IPS-18c (cell line): ENCODE measurements at regions not wholly inside any gene's neighbourhood (a gene's known extent, or its start where the extent isn't known, plus 50 kb on each side); places are given as distances from the start of the nearest gene placed in this dataset.

Source experiments
- H3K4me3 ChIP-seq: 2 replicates; pipeline ENCODE4 v1.7.0; 2013; ENCODE audit warnings: low read depth, mild to moderate bottlenecking, low read length, moderate library complexity; ENCODE audit not compliant: insufficient read depth
- H3K9me3 ChIP-seq: one replicate; pipeline ENCODE4 v1.6.1; 2013; ENCODE audit warnings: mild to moderate bottlenecking, low read length, moderate library complexity; ENCODE audit not compliant: control insufficient read depth, insufficient read depth

DNA sequence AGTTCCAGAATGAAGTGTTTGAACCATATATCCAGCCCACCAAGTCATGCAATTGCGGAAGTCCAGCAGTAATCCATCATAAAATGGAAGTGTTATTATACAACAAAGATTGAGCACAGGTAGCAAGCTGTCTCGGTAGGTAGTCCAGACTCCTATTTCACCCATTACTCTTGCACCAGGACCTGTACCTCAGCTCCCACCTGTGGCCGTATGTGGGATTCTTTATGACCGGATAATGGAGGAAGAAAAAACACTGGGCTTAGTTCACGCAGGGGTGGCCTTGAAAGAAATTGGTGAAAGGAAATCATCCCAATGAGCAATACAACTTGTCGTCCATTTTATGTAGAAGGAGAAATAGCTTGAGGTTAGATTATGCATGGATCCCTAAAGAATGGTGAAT is 216.3 kb downstream of the ESM1 start:
- Histone ChIP-seq H3K9me3 (no peaks in the 10 kb centered on the region), H3K4me3 (no peak overlapping the region)

DNA sequence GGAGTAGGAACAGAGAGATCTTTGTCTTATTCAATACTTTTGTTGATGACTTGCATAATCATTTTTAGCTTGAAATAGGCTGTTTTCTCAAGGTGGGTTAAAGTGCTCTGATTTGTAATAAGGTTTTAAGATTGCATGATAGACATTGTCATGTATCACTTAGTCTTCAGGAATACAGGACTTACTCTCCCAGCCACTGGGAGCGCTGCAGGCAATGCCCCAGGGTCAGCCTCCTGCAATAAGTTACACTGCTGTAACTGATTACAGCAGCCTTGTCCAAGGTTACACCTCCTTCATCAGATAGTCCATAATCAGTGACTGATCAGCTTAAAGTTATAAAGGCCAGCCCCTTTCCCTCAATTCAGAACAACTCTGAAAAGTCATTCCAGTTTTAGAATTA is 218.6 kb downstream of the ESM1 start:
- Histone ChIP-seq H3K9me3 (no peaks in the 10 kb centered on the region), H3K4me3 (no peak overlapping the region)

DNA sequence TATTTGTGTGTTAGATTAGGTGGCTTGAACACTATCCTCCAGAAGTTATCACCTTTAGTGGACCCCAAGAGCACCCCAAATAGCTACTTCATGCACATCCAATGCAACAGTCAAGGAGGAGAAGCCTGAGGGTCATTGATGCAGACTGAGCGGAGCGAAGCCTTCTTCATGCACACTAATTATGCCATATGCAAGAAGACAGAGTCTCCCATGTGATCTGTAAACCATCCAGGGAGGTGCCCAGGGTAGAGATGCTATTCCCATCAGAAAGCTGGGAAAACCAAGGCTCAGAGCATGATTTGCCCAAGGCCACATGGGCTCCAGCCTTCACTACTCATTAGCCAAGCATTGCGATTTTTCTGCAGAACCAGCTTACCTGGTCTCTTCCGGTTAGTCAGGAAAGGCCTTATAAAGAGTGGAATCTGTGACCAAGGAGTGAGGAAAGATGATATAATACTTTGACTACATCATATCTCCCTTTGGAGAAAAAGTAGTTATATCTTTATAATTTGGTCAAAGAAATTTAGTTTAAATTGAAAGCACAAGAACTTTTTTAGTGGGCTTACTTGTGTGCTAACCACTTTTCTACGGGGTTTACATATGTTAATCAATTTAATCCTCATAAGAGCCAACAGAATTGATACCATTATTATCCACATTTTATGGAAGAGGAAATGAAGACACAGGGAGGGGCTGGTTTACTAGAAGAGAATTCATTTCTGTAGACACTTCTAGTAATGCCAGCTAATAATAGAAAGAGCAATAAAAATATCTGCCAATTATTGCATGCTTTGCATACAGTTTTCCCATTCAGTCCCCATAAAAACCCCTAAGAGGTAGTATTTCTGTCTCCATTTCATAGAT is 220.0 kb downstream of the ESM1 start:
- Histone ChIP-seq H3K4me3 (no peak overlapping the region), H3K9me3 (no peaks in the 10 kb centered on the region)

DNA sequence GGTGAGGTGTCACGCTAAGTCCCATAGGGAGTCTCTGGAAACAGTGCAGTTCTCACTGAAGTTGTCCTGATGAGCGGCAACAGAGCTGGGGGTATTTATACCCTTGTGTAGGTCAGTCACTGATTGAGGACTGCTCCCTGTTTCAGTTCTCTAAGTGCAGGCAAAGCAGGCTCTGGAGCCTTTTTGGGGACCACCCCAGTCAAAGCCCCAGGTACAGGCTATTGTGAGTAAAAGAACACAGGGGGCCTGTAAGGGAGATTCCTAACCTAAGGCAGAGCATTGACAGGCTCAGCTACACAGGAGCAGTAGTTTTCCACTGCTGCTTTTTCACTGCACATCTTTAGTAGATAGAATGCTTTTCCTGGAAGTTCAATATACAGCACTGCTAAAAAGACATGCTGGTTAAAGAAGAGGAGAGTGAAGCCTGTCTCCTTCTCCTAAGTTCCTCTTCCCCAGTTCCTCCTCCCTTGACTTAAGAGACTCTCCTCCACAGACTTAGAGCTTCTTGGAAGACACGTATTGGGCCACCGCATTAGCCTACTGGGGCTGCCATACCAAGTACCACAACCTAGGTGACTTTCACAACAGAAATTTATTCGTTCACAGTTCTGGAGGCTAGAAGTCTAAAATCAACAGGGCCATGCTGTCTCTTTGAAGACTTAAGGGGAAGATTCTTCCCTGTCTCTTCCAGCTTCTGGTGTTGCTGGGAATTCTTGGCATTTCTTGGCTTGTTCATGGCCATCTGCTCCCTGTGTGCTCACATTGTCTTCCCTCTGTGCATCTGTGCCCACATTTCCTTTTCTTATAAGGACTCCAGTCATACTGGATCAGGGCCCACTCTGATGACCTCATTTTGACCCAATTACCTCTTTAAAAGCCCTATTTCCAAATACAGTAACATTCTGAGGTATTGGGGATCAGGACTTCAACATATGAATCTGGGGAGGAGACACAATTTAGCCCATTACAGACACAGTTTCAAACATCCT is 221.0 kb downstream of the ESM1 start:
- Histone ChIP-seq H3K9me3 (no peaks in the 10 kb centered on the region), H3K4me3 (no peak overlapping the region)

DNA sequence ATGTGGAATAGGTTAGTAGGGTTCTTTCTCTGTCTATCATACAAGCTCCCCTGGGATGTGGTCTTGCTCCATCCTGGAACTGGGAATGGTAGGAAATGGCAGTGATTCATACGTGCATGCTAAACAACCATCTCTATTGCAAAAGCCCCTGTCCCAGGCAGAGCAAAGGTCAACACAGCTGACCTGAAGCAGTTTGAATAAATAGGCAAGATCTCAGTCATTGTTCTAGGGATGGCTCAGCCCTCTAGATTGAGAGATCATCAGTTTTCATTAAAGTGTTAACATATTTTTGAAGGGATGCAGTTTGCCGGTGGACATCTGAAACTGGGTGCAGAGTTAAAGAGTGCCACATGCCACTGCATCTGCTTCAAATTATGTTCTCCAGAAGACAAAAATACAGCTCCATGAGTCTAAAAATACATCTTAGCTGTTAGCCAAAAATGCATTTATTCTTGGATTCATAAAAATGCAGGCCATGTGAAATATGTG is 224.1 kb downstream of the ESM1 start:
- no peak overlapping the region for H3K4me3 ChIP-seq

DNA sequence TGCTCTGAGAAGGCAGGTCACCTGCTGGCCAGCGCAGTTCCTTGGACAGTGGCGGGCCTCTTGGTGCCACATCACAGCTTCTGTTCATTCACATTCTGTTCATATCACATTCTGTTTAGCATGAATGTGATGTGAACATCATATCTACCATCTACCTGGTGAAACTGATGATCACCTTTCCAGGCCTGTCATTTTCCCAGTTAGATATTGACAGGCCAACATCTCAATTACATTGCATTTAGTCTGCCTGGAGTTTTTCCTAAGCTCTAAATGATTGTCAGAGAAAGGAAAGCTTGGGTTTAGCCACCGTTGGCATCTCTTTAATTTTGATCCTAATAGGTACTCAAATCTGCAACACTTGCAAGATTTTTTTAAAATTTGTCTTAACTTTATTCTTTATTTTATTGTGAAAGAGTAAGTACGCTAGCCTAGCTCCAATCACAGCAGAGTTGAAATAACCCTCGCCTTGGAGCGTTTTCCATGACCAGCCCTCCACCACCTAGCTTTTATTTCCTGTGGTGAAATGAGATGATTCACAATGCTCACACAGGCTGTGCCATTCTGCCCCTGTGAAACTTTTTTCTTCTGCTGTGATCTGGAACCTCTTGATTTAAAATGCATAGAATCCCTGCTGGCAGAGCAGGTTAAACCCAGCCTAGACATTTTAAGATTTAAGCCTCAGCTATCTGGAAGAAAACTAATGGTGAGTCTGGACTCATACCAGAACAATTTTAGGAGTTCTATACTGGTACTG is 225.0 kb downstream of the ESM1 start:
- H3K4me3 ChIP-seq: no peak overlapping the region
- H3K9me3 ChIP-seq: no peaks in the 10 kb centered on the region

More for the DNA sequence above, 224.1 kb downstream of the ESM1 start:
- no peaks in the 10 kb centered on the region for H3K9me3 ChIP-seq

DNA sequence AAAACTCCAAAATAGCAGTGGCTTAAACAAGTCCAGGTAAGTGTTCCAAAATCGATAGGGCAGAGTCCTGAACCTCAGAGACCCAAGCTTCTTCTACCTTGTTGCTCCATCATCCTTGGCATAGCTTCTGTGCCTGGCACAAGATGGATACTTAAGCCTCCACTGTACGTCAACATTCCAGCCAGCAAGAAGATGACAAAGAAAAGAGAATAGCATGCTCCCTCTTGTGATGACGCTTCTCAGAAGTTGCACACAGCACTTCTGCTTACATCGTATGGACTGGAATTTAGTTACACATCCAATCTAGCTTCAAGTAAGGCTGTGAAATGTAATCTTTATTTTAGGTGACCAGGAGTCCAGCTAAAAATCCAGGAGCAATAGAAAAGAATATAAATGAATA is 227.4 kb downstream of the ESM1 start:
- Histone ChIP-seq H3K4me3 (no peak overlapping the region), H3K9me3 (no peaks in the 10 kb centered on the region)

DNA sequence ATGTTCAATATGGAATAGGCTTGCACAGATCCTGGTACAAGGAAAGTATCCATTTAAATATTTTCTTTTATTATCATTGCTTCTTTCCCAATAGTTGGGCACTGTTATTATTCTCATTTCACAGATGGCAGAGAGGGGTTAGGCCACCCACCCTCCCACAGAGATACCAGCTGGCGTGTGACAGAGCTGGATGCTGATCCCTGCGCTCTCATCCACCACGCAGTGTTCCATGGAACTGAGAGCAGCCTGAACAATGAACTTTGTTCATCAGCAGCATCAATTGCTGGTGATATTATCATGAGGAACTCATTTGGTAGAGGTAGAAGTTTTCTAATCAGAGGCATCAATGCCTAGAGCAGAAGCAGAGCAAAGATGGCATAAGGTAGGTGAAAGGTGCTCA is 227.9 kb downstream of the ESM1 start:
- Histone ChIP-seq H3K9me3 (no peaks in the 10 kb centered on the region), H3K4me3 (no peak overlapping the region)

DNA sequence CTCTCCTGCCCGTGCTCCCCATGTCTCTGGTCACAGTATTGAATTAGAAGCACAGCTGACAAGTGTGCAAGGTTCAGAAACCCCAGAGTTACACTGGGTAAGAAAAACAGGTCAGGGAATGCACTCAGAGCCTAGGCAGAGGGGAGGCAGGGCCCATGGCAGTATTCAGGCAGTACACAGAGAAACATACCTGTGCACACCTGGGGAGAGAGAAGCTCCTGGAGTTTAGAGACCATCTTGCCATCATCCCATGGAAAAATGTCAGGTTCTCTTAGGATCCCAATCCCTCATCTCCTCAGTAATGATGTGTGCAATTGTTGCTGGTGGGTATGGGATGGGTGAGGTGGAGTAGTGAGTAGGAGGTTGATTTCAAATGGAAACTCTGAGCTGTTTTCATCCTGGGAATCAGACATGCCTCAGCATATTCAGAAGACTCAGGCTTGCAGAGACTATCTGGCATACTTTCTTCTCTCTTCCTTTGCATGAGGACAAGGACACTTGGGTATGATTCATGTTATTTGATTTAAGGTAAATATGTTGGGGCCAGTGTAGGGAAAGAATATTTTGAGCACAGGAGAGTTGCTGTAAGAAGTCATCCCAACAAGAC is 228.5 kb downstream of the ESM1 start:
- Histone ChIP-seq H3K4me3 (no peak overlapping the region), H3K9me3 (no peaks in the 10 kb centered on the region)

DNA sequence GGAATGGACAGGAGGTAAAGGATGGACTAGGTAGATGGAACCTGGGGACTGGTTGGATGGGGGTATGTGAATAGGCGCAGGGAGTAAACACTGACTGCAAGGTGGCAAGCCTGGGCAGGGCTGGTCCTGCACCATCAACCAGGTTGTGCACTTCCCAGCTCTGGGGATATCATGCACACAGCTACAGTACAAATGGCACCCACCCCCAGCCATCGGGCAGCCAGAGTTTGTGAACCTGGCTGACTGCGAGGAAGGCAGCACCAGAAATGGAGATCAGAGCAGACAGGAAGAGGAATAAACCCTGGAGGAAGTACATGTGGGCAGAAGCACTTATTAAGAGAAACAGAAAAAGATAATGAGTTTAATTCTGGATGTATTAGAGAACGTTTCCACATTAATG is 229.1 kb downstream of the ESM1 start:
- Histone ChIP-seq H3K4me3 (no peak overlapping the region), H3K9me3 (no peaks in the 10 kb centered on the region)

DNA sequence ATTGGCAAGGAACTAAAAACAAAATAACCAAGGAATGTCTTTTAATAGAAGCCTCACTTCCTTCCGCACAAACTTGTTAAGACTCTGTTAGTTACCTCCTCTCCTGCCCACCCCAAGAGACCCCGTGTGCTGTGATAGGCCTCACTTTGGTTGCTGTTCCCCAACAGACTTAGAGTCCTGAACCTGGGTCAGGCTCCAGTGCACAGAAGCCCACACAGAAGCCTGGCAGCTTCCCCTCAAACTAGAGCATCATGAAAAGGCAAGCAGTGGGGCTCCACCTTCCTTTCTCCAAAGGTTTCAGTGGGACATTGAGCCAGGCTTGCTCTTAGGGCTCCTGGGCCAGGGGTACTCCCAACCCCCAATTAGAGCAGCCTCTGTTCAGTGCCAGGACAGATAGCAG is 230.5 kb downstream of the ESM1 start:
- Histone ChIP-seq H3K9me3 (no peaks in the 10 kb centered on the region), H3K4me3 (no peak overlapping the region)

DNA sequence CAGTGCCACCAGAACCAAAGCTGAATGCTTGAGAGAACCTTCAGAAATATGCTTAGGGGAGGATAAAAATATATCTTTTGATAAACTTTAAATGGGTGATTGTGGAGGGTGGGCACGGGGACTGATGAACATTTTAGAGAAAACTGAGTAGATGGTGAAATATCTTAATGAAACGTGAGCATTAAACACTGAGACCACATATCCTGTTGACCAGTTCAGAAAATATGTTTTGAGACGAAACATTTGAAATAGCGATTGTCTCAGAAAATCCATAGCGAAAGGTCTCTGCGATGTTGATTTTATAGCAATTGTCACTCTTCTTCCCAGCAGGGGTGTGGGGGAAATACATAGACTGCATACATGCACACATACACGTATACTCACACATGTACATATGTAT is 231.0 kb downstream of the ESM1 start:
- Histone ChIP-seq H3K9me3 (no peaks in the 10 kb centered on the region), H3K4me3 (no peak overlapping the region)

DNA sequence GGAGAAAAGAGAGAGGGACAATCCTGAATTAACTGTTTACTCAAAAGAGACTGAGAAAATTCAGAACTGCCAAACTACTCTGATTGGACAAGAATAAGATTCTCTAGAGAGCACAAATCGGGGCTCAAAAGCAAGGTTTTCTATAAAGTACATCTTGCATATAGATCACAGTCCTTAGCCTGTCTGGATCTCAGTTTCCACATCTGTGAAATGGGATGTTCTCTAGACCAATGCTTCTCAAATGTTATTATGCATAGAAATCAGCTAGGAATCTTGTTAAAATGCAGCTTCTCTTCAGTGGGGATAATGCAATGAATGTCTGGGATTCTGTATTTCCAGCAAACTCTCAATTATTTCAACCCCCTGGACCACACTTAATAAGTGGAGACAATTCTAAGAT is 231.6 kb downstream of the ESM1 start:
- Histone ChIP-seq H3K9me3 (no peaks in the 10 kb centered on the region), H3K4me3 (no peak overlapping the region)

DNA sequence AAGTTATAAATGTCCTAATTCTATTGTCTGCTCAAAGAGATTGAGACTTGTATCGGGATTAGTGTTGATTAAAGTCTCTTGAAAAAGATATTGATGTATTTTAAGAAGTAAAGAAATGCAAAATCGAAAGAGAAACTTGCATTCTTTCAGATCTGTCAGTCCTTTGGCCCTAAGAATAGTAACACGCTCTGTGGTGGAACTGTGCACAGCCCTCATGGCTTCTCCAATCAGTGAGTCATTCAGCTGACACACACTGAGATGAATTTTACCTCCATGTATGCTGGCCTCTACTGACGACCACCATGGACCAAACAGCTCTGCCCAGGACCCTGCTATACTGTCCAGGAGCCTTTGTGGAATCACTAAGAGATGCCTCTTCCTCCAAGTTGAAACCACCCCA is 232.4 kb downstream of the ESM1 start:
- no peak overlapping the region for H3K4me3 ChIP-seq
- no peaks in the 10 kb centered on the region for H3K9me3 ChIP-seq

DNA sequence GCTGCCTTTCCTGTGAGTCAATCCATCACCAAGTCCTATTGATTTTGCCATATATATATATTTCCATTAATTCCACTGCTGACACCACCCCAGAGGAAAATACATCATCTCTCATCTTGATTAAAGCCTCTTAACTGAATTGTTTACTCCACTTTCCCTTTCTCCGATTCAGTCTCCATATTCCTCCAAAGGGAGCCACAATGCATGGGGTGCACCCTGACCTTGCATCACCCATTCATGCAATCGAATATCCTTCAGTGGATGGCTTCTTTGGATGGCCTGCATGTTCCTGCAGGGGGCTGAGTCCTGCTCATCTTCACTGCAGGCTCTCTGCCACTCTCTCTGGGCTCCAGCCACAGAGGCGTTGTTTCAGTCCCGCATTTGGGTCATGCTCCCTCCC is 231.0 kb downstream of the SNX18 start:
- no peaks in the 10 kb centered on the region for H3K9me3 ChIP-seq
- H3K4me3 ChIP-seq: no peak overlapping the region

DNA sequence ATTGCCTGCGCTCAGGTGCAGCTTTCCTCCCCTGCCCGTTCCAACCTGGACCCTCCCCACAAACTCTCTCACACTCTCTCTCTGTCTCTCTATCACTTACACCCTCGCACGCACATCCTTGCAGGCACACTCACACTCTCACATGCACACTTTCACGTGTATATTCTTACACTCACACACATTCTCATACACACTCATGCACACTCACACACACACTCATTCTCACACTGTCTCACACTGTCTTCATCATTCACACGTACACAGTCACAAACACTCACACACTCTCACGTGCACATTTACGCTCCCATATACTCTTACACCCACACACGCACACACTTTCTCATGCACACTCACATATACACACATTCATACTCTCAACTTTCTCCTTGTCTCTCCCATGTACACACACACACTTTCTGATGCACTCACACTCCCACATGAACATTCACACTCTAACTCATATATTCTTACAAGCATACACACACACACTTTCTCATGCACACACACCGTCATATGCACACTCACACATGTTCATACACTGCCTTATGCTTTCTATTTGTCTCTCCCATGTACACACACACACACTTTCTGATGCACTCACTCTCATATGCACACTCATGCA is 229.3 kb downstream of the SNX18 start:
- Histone ChIP-seq H3K4me3 (no peak overlapping the region), H3K9me3 (no peaks in the 10 kb centered on the region)
